ENCODE measurements at regions not wholly inside any gene's neighbourhood (a gene's known extent, or its start where the extent isn't known, plus 50 kb on each side); places are given as distances from the start of the nearest gene placed in this dataset.

DNA sequence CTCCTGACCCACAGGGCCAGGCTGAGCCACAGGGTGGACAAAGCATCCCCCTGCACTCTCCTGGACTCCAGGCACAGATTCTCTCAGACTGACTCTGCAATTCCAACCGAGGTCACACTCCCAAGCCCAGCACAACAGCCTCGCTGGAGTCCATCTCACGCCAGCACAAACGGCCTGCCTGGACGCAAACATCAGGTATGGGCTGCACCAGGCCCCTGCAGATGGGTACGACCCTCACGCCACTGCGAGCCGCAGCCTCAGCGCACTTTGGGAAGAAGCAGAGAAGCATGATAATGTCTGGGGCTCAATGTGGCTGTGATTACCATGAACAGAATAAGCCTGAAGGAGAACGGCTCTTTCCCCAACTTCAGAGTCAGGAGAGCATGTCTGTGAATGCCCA lies 66.4 kb upstream of the CFAP46 start:
- Histone ChIP-seq H3K27ac (replicated peaks) (peak overlapping the region; percentile 67), H3K9me3 (replicated peaks) (no peaks in the 10 kb centered on the region), H3K4me1 (peaks cover 17% of the 10 kb centered on the region), H3K4me3 (no peak overlapping the region), H3K36me3 (no peaks in the 10 kb centered on the region), H3K27me3 (ENCODE audit: low read depth) (peaks cover 32% of the 10 kb centered on the region)
- intact Hi-C loops (cut with micrococcal nuclease): no loop called here
- DNase-seq: no peak
- TF ChIP-seq, protein P1, sequence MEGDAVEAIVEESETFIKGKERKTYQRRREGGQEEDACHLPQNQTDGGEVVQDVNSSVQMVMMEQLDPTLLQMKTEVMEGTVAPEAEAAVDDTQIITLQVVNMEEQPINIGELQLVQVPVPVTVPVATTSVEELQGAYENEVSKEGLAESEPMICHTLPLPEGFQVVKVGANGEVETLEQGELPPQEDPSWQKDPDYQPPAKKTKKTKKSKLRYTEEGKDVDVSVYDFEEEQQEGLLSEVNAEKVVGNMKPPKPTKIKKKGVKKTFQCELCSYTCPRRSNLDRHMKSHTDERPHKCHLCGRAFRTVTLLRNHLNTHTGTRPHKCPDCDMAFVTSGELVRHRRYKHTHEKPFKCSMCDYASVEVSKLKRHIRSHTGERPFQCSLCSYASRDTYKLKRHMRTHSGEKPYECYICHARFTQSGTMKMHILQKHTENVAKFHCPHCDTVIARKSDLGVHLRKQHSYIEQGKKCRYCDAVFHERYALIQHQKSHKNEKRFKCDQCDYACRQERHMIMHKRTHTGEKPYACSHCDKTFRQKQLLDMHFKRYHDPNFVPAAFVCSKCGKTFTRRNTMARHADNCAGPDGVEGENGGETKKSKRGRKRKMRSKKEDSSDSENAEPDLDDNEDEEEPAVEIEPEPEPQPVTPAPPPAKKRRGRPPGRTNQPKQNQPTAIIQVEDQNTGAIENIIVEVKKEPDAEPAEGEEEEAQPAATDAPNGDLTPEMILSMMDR (IDR thresholded peaks at IDR 0.05; ENCODE audit: borderline replicate concordance): no peak

DNA sequence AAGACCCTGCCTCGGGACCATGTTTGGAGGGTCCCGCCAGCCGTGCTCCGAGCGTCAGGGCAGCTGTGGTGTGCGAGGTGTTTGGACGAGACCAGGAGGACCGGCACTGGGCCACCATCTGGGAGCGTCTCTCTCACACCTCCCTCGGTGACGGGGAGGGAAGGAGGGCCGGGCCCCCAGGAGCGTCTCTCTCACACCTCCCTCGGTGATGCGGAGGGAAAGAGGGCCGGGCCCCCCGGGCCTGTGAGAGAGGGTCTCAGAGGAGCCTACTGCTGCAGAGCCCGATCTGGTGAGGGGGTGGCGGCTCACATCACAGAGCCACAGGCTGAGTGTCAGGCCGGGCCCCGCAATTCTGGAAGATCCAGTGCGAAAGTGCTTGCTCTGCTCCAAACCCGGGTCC lies 65.8 kb upstream of the CFAP46 start:
- Histone ChIP-seq H3K27me3 (ENCODE audit: low read depth) (peaks cover 33% of the 10 kb centered on the region), H3K27ac (replicated peaks) (no peak overlapping the region), H3K36me3 (no peaks in the 10 kb centered on the region), H3K4me1 (peaks cover 17% of the 10 kb centered on the region), H3K4me3 (no peak overlapping the region), H3K9me3 (replicated peaks) (no peaks in the 10 kb centered on the region)
- intact Hi-C loops (cut with micrococcal nuclease): no loop called here
- TF ChIP-seq, protein P1 (IDR thresholded peaks at IDR 0.05; ENCODE audit: borderline replicate concordance): no peak
- DNase-seq: no peak

DNA sequence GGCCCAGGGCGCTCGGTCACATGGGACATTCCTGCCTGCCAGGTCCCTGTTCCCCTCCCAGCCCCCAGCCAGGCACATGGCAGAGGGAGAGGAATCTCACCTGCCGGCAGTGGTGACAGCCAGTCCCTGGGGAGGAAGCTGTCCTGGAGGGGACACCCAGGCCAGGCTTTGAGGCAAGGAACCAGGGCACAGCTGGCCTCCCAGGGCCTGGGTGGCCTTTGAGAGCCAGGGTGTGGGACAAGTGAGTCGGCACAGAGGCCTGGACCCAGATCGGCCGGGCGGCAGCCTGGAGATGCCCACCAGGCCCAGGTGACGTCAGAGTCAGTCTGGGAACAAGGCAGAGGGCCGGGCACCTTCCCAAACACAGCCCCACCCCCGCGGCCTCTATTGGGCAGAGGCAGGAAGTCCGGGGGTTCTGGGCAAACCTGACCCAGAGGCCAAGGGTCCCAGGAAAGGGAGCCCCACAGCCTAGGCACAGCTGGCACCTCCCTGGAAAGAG lies 65.0 kb upstream of the CFAP46 start:
- H3K36me3 ChIP-seq: no peaks in the 10 kb centered on the region
- H3K4me1 ChIP-seq: peaks cover 17% of the 10 kb centered on the region
- intact Hi-C loops (cut with micrococcal nuclease): no loop called here
- H3K9me3 ChIP-seq (replicated peaks): no peaks in the 10 kb centered on the region
- DNase-seq: no peak
- H3K27me3 ChIP-seq (ENCODE audit: low read depth): peaks cover 35% of the 10 kb centered on the region
- H3K27ac ChIP-seq (replicated peaks): no peak overlapping the region
- no peak overlapping the region for H3K4me3 ChIP-seq
- TF ChIP-seq, protein P1 (IDR thresholded peaks at IDR 0.05; ENCODE audit: borderline replicate concordance): no peak

DNA sequence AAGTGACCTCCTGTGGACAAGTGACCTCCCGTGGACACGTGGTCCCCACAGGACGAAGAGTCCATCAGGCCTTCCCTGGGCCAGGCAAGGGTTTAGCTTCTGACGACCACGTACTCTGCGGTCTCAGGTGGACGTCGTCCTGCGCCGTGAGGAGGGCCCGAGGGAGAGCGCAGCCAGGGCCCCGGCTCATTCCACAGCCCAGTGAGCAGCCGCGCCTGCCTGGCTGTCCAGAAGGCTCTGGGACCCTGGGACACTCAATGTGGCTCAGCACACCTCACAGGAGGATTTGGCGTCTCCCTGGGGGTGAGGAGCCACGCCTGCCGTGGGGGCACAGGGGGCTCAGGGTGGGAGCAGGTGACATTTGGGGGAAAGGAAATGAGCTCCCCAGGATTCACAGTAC lies 64.4 kb upstream of the CFAP46 start:
- TF ChIP-seq, protein P1 (IDR thresholded peaks at IDR 0.05; ENCODE audit: borderline replicate concordance): no peak
- no peak for DNase-seq
- intact Hi-C loops (cut with micrococcal nuclease): no loop called here
- no peak overlapping the region for H3K27ac ChIP-seq (replicated peaks)
- H3K36me3 ChIP-seq: no peaks in the 10 kb centered on the region
- no peaks in the 10 kb centered on the region for H3K9me3 ChIP-seq (replicated peaks)
- peaks cover 17% of the 10 kb centered on the region for H3K4me1 ChIP-seq
- H3K27me3 ChIP-seq (ENCODE audit: low read depth): peaks cover 41% of the 10 kb centered on the region
- no peak overlapping the region for H3K4me3 ChIP-seq

DNA sequence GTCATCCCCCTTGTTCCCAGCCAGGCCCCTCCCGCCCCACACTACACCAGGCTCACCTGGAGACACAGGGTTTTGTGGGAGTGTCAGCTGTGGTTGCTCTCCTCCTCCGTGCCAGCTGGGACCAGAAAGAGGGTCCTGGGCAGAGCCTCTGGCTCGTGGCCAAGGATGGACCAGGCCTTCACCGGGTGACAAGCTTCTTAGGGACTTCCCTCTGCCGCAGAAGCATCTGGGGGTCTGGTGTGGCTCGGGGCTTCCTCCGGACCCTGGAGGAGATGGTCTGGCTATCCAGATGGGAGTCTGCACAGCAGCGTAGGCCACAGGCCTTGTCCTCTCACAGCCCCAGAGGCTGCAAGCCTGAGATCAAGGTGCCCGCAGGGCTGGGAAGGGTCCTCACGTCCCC lies 63.8 kb upstream of the CFAP46 start:
- H3K27ac ChIP-seq (replicated peaks): no peak overlapping the region
- no peaks in the 10 kb centered on the region for H3K9me3 ChIP-seq (replicated peaks)
- peaks cover 47% of the 10 kb centered on the region for H3K27me3 ChIP-seq (ENCODE audit: low read depth)
- no peak for DNase-seq
- intact Hi-C loops (cut with micrococcal nuclease): no loop called here
- H3K4me3 ChIP-seq: no peak overlapping the region
- TF ChIP-seq, protein P1 (IDR thresholded peaks at IDR 0.05; ENCODE audit: borderline replicate concordance): no peak
- no peaks in the 10 kb centered on the region for H3K36me3 ChIP-seq
- peaks cover 17% of the 10 kb centered on the region for H3K4me1 ChIP-seq

DNA sequence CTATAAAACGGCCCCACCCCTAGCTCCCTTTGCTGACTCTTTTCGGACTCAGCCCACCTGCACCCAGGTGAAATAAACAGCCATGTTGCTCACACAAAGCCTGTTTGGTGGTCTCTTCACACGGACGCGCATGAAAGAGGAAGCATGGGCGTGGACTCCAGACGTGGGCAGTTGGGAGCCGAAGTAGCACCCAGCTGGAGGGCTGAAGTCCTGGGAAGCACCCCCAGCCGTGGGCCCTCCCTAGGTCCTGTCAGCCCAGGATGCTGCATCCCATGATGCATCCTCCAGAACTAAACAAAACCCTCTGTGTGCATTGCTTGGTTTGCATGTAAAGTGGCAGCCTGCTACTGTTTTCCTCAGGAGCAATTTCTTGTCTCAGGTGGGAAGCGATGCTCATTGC lies 62.1 kb upstream of the CFAP46 start:
- intact Hi-C loops (cut with micrococcal nuclease): no loop called here
- Histone ChIP-seq H3K36me3 (no peaks in the 10 kb centered on the region), H3K4me3 (no peak overlapping the region), H3K27ac (replicated peaks) (no peak overlapping the region), H3K27me3 (ENCODE audit: low read depth) (peaks cover 64% of the 10 kb centered on the region), H3K4me1 (peaks cover 12% of the 10 kb centered on the region), H3K9me3 (replicated peaks) (no peaks in the 10 kb centered on the region)
- DNase-seq: no peak
- TF ChIP-seq, protein P1 (IDR thresholded peaks at IDR 0.05; ENCODE audit: borderline replicate concordance): no peak

Measured in left ventricle myocardium inferior (tissue), 1 donor.